Muscle layer of colon (tissue), 2 donors: ENCODE measurements at regions not wholly inside any gene's neighbourhood (a gene's known extent, or its start where the extent isn't known, plus 50 kb on each side); places are given as distances from the start of the nearest gene placed in this dataset.
"Not testable (repeated sequence)": the region's sequence is repeated elsewhere in the genome, so short reads cannot be mapped to it uniquely, and the experiment has no call there.

Experiments used
- H3K27ac ChIP-seq: one replicate; pipeline ENCODE4 v1.7.0; 2013; ENCODE audit warnings: low read depth, mild to moderate bottlenecking, low read length, moderate library complexity
- H3K27me3 ChIP-seq, 2 donors: one replicate each; pipeline ENCODE4 v1.7.0; 2013; ENCODE audit warnings: low read length in 2 of 2, mild to moderate bottlenecking in 2 of 2; ENCODE audit not compliant: insufficient read depth in 2 of 2, control insufficient read depth in 1 of 2
- H3K36me3 ChIP-seq: one replicate; pipeline ENCODE4 v1.7.0; 2013; ENCODE audit warnings: mild to moderate bottlenecking, low read length; ENCODE audit not compliant: insufficient read depth
- H3K4me1 ChIP-seq: one replicate; pipeline ENCODE4 v1.7.0; 2013; ENCODE audit warnings: mild to moderate bottlenecking, low read length; ENCODE audit not compliant: insufficient read depth
- H3K4me3 ChIP-seq, 2 donors: one replicate each; pipeline ENCODE4 v1.7.0; 2013; ENCODE audit warnings: low read length in 2 of 2, low read depth in 1 of 2, mild to moderate bottlenecking in 1 of 2, moderate library complexity in 1 of 2
- H3K9ac ChIP-seq: one replicate; pipeline ENCODE4 v1.7.0; 2013; ENCODE audit warnings: low read length
- H3K9me3 ChIP-seq: one replicate; pipeline ENCODE4 v1.7.0; 2013; ENCODE audit warnings: mild to moderate bottlenecking, low read length
- donor health status: abdominal sarcoma.
- donor health status: Adenocarcinoma of cecum.

DNA sequence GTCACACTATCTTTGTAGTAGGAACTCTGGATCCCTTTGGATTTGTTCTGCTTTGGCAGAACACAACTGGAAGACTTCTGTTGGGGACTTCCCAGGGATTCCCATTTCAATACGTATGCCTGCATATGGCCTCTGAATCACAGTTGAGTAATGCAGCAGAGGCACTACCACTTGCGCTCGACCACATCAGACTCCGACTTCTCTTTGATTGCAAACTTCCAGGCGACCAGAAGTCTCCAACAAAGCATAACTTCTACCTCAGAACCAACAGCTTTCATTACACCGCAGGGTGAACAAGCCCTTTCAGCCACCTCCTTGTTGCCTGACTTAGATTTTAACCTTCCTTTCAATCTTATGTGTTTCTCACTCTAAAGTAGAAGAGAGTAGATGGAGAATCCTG, 924.4 kb downstream of the IGSF11 start:
- Histone ChIP-seq H3K9ac (no peak overlapping the region), H3K36me3 (no peaks in the 10 kb centered on the region), H3K4me1 (no peaks in the 10 kb centered on the region), H3K27me3 (no peaks in the 10 kb centered on the region), H3K4me3 (no peak overlapping the region), H3K9me3 (no peaks in the 10 kb centered on the region), H3K27ac (no peak overlapping the region)

DNA sequence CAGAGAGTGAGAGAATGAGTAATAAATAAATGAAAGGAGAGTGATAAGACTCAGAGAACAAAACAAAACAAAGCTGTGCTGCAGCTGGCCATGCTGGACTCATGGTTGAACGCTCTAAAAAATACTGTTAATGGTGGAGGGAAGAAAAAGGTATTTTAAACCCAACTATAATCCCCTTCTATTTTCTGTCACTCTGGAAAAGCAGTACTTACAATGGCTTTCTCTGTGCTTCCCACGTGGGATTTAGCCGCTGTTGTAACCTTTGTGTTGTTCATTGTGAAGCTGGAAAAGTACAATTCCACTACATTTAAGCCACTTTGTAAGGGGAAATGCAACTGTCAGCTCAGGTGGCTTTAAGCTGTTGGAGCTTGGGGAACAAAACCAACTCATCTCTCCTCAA, 917.7 kb downstream of the IGSF11 start:
- no peaks in the 10 kb centered on the region for H3K36me3 ChIP-seq
- no peaks in the 10 kb centered on the region for H3K4me1 ChIP-seq
- no peak overlapping the region for H3K4me3 ChIP-seq
- no peak overlapping the region for H3K27ac ChIP-seq
- no peaks in the 10 kb centered on the region for H3K27me3 ChIP-seq
- no peaks in the 10 kb centered on the region for H3K9me3 ChIP-seq
- H3K9ac ChIP-seq = no peak overlapping the region

DNA sequence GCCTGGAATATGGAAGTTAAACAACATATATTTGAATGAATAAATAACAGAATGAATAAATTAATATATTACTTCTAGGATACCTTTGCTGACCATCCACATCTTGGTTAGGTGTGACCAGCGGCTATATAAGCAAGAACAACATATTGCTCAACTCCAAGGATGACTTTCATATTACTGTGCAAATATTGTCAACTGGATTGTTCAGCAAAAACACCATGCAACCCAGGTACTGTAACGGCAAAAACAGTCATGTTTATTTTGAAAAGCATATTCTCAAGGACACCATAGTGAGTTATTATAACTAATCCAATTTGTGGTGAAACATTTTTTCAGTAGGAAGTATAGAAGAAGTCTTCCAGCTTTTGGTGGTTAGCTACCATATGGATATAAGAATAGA, 907.9 kb downstream of the IGSF11 start:
- Histone ChIP-seq H3K36me3 (no peaks in the 10 kb centered on the region), H3K9me3 (no peaks in the 10 kb centered on the region), H3K9ac (no peak overlapping the region), H3K27me3 (no peaks in the 10 kb centered on the region), H3K4me1 (no peaks in the 10 kb centered on the region), H3K4me3 (no peak overlapping the region), H3K27ac (no peak overlapping the region)

- Histone ChIP-seq H3K4me1 (no peaks in the 10 kb centered on the region), H3K9me3 (no peaks in the 10 kb centered on the region), H3K4me3 (no peak overlapping the region), H3K27me3 (no peaks in the 10 kb centered on the region), H3K36me3 (no peaks in the 10 kb centered on the region), H3K27ac (no peak overlapping the region), H3K9ac (no peak overlapping the region)
These were observed 906.7 kb downstream of the IGSF11 start for GRCh38 chr3:118127992-118128391.

- no peaks in the 10 kb centered on the region for H3K36me3 ChIP-seq
- H3K27ac ChIP-seq = no peak overlapping the region
- no peaks in the 10 kb centered on the region for H3K9me3 ChIP-seq
- H3K4me3 ChIP-seq = no peak overlapping the region
- no peak overlapping the region for H3K9ac ChIP-seq
- H3K4me1 ChIP-seq = no peaks in the 10 kb centered on the region
- no peaks in the 10 kb centered on the region for H3K27me3 ChIP-seq
These were observed 905.8 kb downstream of the IGSF11 start for GRCh38 chr3:118128886-118129285.

DNA sequence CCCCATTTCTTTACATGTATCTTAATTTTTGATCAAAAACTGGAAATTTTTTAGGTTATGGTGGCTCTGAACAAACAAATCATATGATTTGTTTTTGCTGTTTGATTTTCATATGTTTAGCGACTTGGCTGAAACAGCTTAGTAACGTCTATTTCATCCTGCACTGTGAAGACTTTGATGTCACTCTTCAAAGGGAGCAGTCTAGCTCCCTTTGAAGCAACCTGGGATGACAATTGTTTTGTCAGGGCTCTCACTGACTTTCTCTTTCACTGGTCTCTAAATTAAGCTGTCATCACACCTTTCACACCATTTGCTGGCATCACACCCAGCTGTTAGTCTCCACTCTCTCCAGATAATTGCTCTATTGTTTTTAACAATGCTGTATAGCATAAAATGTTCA, 896.9 kb downstream of the IGSF11 start:
- H3K9ac ChIP-seq = no peak overlapping the region
- H3K27me3 ChIP-seq = no peaks in the 10 kb centered on the region
- H3K9me3 ChIP-seq = no peaks in the 10 kb centered on the region
- H3K4me1 ChIP-seq = no peaks in the 10 kb centered on the region
- no peak overlapping the region for H3K27ac ChIP-seq
- no peaks in the 10 kb centered on the region for H3K36me3 ChIP-seq
- no peak overlapping the region for H3K4me3 ChIP-seq

DNA sequence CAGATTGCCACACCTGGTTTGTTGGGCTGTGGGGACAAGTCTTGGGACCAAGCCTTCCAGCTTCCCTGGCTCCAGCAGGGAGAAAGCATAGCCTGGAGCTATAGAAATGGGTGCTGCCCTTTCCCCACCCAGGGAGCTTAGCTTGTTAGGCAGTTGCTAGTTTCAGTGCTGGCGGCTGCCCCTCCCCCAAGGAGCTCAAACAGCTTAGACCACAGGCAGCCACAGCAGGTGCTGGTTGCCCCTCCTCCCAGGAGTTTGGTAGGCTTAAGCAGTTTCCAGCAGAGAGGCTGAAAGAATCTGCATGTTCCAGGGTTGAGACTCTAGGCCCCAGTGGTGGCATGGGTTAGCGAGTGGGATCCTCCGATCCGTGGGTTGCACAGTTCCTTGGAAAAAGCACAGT, 889.7 kb downstream of the IGSF11 start:
- H3K36me3 ChIP-seq = no peaks in the 10 kb centered on the region
- H3K9ac ChIP-seq = no peak overlapping the region
- no peaks in the 10 kb centered on the region for H3K9me3 ChIP-seq
- no peak overlapping the region for H3K27ac ChIP-seq
- H3K4me1 ChIP-seq = no peaks in the 10 kb centered on the region
- no peaks in the 10 kb centered on the region for H3K27me3 ChIP-seq
- no peak overlapping the region for H3K4me3 ChIP-seq

GRCh38 chr3:118146658-118147375, 887.8 kb downstream of the IGSF11 start:
- no peaks in the 10 kb centered on the region for H3K4me1 ChIP-seq
- H3K4me3 ChIP-seq = no peak overlapping the region
- H3K36me3 ChIP-seq = no peaks in the 10 kb centered on the region
- H3K9me3 ChIP-seq = no peaks in the 10 kb centered on the region
- H3K27ac ChIP-seq = no peak overlapping the region
- H3K9ac ChIP-seq = no peak overlapping the region
- H3K27me3 ChIP-seq = no peaks in the 10 kb centered on the region

DNA sequence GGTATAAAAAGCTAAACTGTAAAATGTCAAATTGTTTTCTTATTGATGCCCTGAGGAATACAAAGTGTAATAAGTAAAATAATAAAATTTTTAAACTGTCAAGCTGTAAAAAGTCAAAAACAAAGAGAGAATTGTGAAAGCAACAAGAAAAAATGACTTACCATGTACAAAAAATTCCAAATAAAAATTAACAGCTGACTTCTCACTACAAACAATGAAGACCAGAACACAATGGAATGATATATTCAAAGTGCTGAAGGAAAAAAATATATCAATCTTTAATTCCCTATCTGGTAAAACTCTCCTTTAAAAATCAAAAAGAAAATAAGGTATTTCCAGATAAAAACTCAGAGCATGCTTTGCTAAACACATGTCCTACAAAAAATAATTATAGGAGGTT, 883.5 kb downstream of the IGSF11 start:
- Histone ChIP-seq H3K27me3 (no peaks in the 10 kb centered on the region), H3K9me3 (no peaks in the 10 kb centered on the region), H3K4me3 (no peak overlapping the region), H3K9ac (no peak overlapping the region), H3K27ac (no peak overlapping the region), H3K4me1 (no peaks in the 10 kb centered on the region), H3K36me3 (no peaks in the 10 kb centered on the region)

- not testable (repeated sequence) for H3K36me3 ChIP-seq, H3K4me1 ChIP-seq, H3K27me3 ChIP-seq, H3K9ac ChIP-seq, H3K9me3 ChIP-seq, H3K27ac ChIP-seq, H3K4me3 ChIP-seq
These were observed 871.7 kb downstream of the IGSF11 start for GRCh38 chr3:118162627-118163588.

DNA sequence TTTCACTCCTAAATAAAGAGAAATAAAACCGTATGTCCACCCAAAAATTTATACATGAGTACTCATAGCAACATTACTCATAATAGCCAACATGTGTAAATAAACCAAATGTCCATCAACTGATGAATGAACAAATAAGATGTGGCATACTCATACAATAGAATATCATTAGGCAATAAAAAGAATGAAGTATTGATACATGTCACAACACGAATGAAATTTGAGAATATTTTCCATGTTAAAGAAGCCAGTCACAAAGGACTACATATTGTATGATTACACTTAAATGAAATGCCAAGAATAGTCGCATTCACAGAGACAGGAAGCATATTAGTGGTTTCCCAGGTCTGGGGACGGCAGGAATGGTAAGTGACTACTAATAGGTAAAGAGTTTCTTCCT, 869.2 kb downstream of the IGSF11 start:
- H3K9me3 ChIP-seq = no peaks in the 10 kb centered on the region
- no peak overlapping the region for H3K27ac ChIP-seq
- H3K4me3 ChIP-seq = no peak overlapping the region
- H3K36me3 ChIP-seq = no peaks in the 10 kb centered on the region
- H3K4me1 ChIP-seq = no peaks in the 10 kb centered on the region
- H3K27me3 ChIP-seq = no peaks in the 10 kb centered on the region
- no peak overlapping the region for H3K9ac ChIP-seq
